GM18502 (cell line): ENCODE measurements at regions not wholly inside any gene's neighbourhood (a gene's known extent, or its start where the extent isn't known, plus 50 kb on each side); places are given as distances from the start of the nearest gene placed in this dataset.

Experiments used
- ATAC-seq: cut with Tn5 transposase; IDR thresholded peaks from one replicate; pipeline ENCODE4 v1.9.1; 2021; ENCODE audit warnings: mild to moderate bottlenecking; ENCODE audit not compliant: unreplicated experiment, poor library complexity

GRCh38 chr3:96700322-96701315 is 113.8 kb upstream of the EPHA6 start:
- no peak for ATAC-seq

DNA sequence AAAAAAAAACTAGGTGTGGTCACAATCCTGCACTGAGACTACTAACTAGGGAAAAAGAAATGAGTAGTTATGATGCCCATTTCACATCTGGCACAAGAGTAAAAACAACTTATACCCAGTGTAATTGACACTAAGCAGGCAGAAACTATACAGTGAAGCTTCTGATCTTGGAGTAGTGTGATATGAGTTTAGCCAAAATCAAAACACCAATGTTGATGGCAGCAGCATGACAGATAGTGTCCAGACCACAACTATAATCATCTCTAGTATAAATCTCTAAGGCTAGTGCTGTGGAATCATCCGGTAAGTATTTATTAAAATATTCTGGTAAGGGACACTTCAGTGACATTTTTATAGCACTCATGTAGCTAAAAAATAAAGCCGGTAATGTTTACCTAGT is 108.5 kb upstream of the EPHA6 start:
- ATAC-seq = no peak

- ATAC-seq = no peak
Measured at GRCh38 chr3:96706509-96706908, 107.9 kb upstream of the EPHA6 start.

GRCh38 chr3:96711816-96712215 is 102.6 kb upstream of the EPHA6 start:
- no peak for ATAC-seq

DNA sequence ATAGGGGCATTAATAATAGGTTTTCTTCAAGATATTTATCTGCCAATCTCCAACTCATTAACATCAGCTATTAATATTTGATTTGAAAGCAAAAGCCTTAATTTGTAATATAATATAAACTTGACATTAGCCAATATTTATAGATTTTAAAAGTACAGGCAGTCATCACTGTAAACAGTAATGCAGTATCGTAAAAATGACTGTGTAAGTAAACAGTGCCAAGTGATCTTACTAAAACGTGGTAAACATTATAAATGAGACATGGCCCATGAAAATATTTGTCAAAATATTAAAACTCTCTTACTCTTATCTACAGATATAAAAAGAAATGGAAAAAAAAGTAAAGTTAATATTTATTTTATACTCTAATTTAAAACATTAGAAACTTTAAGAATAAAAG is 101.6 kb upstream of the EPHA6 start:
- ATAC-seq = no peak

DNA sequence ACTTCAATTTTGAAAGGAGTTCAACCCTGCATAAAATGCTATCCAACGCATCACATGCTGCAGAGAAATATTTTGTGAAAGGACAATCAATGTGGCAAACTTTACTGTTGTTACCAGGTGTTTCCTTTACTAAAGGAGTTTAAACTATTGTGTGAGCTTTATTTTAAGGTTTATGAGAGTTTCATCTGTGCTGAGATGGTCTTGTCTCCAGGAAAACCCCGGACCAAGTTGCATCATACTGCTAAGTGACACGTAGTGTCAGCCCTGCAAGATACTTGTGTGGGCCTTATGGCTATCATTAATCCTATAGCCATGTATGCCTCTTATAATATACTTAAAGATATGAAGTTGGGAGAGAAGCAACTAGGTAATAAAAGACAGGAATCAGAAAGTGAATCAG is 94.5 kb upstream of the EPHA6 start:
- no peak for ATAC-seq

DNA sequence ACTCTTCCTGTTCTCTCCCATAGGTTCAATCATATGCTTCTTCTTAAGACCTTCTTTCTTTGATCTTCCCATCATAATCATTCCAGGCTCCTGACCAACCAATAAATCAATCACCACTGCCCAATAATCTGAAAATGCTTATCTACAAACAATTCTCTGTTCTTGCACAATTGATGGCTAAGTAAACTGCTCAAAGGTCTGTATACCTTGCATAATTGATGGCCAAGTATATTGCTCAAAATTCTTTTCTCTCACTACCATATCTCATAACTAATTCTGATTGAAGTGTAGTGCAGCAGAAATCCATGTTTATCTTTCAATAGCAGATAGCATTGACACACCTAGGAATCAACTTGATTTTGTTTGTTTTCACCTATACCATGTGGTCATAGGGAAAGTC is 83.4 kb upstream of the EPHA6 start:
- no peak for ATAC-seq

DNA sequence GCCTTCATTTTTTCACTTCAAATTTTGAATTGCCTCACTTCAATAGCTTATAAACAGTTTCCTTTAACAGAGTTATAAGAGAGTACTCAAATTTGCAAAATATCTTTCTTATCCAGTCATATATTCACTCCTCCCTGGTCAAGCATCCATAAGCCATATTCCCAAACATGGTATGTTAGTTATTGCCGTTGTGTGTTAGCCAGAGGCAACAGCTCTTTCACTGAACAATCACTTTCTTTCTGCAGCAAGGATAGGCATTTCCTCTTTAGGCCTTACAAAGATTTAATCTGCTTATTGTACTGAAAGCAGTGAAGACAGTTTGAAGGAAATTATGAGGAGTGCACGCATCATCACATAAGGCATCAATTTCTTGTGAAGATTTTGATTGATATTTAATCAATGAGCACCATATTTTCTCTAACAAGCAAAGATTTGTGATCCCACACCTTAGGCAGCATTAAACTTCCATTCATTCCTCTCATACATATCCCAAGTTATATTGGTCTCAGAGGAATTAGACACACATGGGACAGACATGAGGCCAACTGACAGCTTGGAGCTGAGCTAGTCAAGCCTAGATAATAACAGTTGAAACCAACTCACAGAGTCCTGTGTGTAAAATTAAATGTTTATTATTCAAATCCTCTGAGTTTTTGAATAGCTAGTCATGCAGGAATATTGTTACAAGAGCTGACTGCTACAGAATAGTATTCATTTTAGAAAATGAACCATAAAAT is 80.0 kb upstream of the EPHA6 start:
- ATAC-seq = no peak

DNA sequence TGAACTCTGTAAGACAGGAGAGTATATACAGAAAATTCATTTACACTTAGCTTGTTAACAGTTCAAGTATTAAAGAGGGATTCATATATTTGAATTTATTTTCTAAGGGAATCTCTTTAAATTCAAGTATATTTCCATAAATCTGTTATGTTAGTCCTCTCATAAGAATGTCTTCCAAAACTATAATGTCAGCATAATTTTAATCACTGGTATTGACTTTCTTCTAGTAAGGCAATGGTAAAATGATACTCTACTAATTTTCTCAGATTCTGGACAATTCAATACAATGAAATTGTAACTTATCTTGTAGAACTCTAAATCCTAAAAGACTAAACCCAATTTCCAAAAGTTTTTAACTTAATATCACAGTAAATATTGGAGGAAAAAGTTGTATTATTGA is 66.3 kb upstream of the EPHA6 start:
- no peak for ATAC-seq

DNA sequence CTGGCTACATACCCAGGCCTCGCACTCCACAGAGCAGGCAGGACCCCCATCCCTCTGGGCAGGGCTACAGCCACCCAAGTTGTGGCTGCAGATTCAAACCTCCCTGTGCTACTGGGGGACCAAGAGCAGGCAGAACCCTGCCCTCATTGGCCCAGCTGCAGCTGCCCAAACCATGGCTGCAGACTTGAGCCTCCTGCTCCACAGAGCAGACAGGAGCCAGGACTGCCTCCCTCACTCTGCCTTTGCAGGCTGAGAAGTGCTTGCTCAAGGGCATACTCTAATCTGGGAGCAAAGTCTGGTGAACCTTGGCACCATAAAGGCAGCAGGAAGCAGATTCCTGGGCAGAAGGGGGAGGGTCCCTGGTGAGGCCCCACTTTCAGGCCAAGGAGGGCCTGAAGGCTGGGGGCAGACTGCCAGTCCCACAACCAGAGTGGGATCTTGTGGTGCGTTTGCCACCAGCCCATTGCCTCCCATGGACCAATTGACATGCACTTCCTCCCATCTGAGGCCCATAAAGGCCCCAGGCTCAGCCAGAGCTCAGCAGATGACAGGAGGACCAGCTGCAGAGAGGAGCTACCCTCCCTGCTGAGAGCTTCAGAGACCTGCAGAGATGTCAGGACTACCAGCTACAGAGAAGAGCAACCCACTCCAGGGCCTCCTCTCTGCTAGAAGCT is 64.2 kb upstream of the EPHA6 start:
- ATAC-seq = no peak

GRCh38 chr3:96753124-96753523 is 61.3 kb upstream of the EPHA6 start:
- ATAC-seq = no peak

DNA sequence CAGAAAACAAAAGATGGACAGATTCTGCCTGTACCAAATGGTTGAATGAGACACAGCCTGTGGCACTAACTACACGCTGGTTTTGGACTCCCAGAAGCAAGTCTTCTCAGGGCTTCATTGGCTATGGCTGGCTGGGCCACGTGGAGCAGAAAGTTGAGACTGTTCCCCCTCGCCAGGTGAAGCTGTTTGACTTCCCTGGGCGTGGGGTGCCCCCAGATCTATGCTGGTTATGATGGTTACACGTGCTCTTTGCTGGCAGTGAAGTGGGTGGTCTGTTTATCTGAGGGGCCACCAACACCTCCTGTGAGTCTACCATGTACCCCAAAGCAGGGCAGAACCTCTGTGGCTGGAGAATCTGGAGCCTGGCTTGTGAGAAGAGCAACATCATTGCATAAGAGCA is 60.3 kb upstream of the EPHA6 start:
- ATAC-seq = no peak

- no peak for ATAC-seq
Measured at GRCh38 chr3:96755519-96755918, 58.9 kb upstream of the EPHA6 start.

- ATAC-seq = no peak
Measured at GRCh38 chr3:96756516-96756915, 57.9 kb upstream of the EPHA6 start.

DNA sequence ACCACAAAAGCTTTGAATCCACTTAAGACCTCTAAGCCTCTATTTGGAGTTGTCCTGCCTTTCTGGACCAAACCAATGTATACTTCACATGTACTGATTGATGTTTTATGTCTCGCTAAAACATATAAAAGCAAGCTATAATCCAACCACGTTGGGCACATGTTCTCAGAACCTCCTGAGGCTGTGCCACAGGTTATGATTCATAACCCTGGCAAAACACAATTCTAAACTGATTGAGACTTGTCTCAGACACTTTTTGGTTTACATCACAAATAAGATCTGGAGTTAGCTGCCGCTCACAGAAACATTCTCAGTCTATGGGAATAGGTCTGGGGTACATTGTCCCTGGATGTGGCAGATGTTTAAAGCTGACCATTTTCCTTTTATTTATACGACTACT is 53.4 kb upstream of the EPHA6 start:
- ATAC-seq = no peak
